ENCODE measurements at regions not wholly inside any gene's neighbourhood (a gene's known extent, or its start where the extent isn't known, plus 50 kb on each side); places are given as distances from the start of the nearest gene placed in this dataset.

DNA sequence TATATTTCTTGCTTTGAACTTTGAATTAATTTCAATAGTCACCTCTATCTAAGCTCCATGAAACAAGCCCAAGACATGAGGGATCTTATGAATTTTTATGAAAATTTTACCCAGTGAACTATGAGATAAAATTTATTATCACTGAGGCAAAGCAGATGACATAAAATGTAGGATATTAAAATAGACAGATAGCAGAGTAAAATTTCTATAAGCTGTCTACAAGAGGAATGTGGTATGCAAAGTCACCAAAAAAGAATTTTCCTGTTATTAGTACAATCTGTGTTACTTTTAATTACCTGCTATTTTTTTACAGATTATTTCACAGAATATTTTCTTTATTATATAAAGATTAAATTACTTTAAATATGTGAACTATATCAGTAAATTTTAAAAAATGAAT is 2312.6 kb downstream of the PCDH9 start:
- Histone ChIP-seq H3K4me3 (no peak overlapping the region), H3K4me1 (no peaks in the 10 kb centered on the region), H3K27ac (no peak overlapping the region), H3K27me3 (no peaks in the 10 kb centered on the region), H3K36me3 (no peaks in the 10 kb centered on the region), H3K9me3 (peaks cover 0 to 8% (median 0%) of the 10 kb centered on the region in 4 donors)
- TF ChIP-seq, protein P1, sequence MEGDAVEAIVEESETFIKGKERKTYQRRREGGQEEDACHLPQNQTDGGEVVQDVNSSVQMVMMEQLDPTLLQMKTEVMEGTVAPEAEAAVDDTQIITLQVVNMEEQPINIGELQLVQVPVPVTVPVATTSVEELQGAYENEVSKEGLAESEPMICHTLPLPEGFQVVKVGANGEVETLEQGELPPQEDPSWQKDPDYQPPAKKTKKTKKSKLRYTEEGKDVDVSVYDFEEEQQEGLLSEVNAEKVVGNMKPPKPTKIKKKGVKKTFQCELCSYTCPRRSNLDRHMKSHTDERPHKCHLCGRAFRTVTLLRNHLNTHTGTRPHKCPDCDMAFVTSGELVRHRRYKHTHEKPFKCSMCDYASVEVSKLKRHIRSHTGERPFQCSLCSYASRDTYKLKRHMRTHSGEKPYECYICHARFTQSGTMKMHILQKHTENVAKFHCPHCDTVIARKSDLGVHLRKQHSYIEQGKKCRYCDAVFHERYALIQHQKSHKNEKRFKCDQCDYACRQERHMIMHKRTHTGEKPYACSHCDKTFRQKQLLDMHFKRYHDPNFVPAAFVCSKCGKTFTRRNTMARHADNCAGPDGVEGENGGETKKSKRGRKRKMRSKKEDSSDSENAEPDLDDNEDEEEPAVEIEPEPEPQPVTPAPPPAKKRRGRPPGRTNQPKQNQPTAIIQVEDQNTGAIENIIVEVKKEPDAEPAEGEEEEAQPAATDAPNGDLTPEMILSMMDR (IDR thresholded peaks at IDR 0.05): no peak
- TF ChIP-seq POLR2A (IDR thresholded peaks at IDR 0.05) (no peak), EP300 (IDR thresholded peaks at IDR 0.05) (no peak)
- DNase-seq (ENCODE audit: low spot score in 2 of 2): no peak

DNA sequence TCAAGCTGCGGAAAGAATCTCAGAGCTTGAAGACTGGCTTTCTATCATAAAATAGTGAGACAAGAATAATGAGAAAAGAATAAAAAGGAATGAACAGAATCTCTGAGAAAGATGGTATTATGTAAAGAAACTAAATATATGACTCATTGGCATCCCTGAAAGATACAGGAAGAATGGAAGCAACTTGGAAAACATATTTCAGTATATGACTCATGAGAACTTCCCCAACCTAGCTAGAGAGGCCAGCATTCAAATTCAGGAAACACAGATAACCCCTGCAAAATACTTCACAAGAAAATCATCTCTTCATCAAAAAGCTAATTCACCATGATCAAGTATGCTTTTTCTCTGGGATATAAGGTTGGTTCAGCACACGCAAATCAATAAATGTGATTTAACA is 2318.0 kb downstream of the PCDH9 start:
- H3K27ac ChIP-seq: no peak overlapping the region
- no peaks in the 10 kb centered on the region for H3K4me1 ChIP-seq
- H3K27me3 ChIP-seq: no peaks in the 10 kb centered on the region
- H3K36me3 ChIP-seq: no peaks in the 10 kb centered on the region
- no peak for TF ChIP-seq POLR2A (IDR thresholded peaks at IDR 0.05)
- TF ChIP-seq EP300 (IDR thresholded peaks at IDR 0.05): no peak
- TF ChIP-seq, protein P1 (IDR thresholded peaks at IDR 0.05): no peak
- peaks cover 0 to 8% (median 0%) of the 10 kb centered on the region in 4 donors for H3K9me3 ChIP-seq
- H3K4me3 ChIP-seq: no peak overlapping the region
- no peak for DNase-seq (ENCODE audit: low spot score in 2 of 2)
- WGBS, 2 donors: 40 to 86% methylated on average over 2 of the region's 2 CpGs

DNA sequence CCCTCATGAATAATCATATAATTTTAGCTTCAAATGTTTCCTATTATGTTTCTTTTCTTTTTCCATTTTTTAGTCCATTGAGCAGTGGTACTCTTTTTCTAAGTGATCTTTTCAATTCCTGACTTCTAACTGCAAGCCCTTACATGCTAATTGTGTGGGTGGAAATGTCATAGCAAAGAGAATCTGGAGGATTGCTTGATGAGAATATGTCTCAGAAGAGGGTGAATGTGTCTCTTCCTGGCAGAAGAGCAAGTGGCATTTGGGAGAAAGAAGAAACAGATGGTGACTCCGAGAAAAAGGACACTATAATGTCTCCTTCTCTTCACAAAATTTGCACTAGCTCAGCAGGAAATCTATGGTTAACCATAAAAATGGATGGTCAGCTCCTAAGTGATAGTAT is 2320.0 kb downstream of the PCDH9 start:
- no peaks in the 10 kb centered on the region for H3K27me3 ChIP-seq
- H3K4me3 ChIP-seq: no peak overlapping the region
- no peak for TF ChIP-seq POLR2A (IDR thresholded peaks at IDR 0.05)
- TF ChIP-seq, protein P1 (IDR thresholded peaks at IDR 0.05): no peak
- H3K27ac ChIP-seq: no peak overlapping the region
- no peak for DNase-seq (ENCODE audit: low spot score in 2 of 2)
- H3K36me3 ChIP-seq: no peaks in the 10 kb centered on the region
- H3K4me1 ChIP-seq: no peaks in the 10 kb centered on the region
- 60 to 72% methylated on average over 1 of the region's 1 CpG for WGBS, 2 donors
- H3K9me3 ChIP-seq: peaks cover 0 to 8% (median 0%) of the 10 kb centered on the region in 4 donors

DNA sequence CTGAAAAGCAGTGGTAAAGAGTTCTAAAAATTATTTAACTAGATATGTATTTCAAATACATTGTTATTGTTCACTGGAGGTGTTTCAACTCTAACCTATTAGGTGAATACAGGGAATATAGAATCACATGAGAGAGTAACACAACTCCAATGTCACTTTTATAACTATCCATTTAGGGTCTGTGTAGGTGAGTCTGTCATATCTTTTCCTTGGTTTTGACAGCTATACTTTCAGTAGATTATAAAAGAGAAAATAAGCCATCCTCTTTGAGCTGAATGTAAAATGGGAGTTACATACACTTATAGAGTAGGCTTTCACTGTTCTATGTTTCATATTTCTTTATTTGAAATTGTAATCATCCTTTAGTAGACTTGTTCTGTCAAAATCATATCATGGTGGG is 2321.0 kb downstream of the PCDH9 start:
- H3K27ac ChIP-seq: no peak overlapping the region
- no peaks in the 10 kb centered on the region for H3K27me3 ChIP-seq
- no peaks in the 10 kb centered on the region for H3K4me1 ChIP-seq
- peaks cover 0 to 8% (median 0%) of the 10 kb centered on the region in 4 donors for H3K9me3 ChIP-seq
- no peak for DNase-seq (ENCODE audit: low spot score in 2 of 2)
- H3K4me3 ChIP-seq: no peak overlapping the region
- H3K36me3 ChIP-seq: no peaks in the 10 kb centered on the region
- TF ChIP-seq POLR2A (IDR thresholded peaks at IDR 0.05) (no peak), EP300 (IDR thresholded peaks at IDR 0.05) (no peak)
- TF ChIP-seq, protein P1 (IDR thresholded peaks at IDR 0.05): no peak

DNA sequence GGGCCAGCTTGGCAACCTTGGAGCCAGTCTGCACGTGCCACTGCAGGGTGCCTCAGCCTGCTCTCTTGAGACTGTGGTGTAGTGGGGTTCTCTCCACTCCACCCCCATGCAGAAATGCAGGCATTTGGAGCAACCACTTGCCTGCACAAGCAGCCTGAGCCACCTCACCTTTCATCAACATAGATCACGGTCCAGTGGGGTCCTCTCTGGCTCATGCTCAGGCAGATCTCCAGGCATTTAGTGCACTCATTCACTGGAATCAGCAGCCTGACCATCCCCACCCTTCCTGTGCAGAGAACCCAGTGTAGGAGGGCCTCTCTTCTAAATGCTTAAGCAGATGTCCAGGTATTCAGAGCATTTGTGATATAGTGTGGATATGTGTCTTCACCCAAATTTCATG is 2330.1 kb downstream of the PCDH9 start:
- H3K27ac ChIP-seq: no peak overlapping the region
- TF ChIP-seq POLR2A (IDR thresholded peaks at IDR 0.05) (no peak), EP300 (IDR thresholded peaks at IDR 0.05) (no peak)
- TF ChIP-seq, protein P1 (IDR thresholded peaks at IDR 0.05): no peak
- DNase-seq (ENCODE audit: low spot score in 2 of 2): no peak
- no peaks in the 10 kb centered on the region for H3K36me3 ChIP-seq
- H3K9me3 ChIP-seq: no peaks in the 10 kb centered on the region
- 75 to 91% methylated on average over 2 of the region's 2 CpGs for WGBS, 2 donors
- H3K4me1 ChIP-seq: no peaks in the 10 kb centered on the region
- no peak overlapping the region for H3K4me3 ChIP-seq
- no peaks in the 10 kb centered on the region for H3K27me3 ChIP-seq
